ENCODE measurements at regions not wholly inside any gene's neighbourhood (a gene's known extent, or its start where the extent isn't known, plus 50 kb on each side); places are given as distances from the start of the nearest gene placed in this dataset.
"Not testable (repeated sequence)": the region's sequence is repeated elsewhere in the genome, so short reads cannot be mapped to it uniquely, and the experiment has no call there.

GRCh38 chr15:62332472-62332871 lies 167.4 kb upstream of the C2CD4B start:
- CTCF ChIA-PET; H3K4me3 Mint-ChIP-seq; ATAC-seq; H3K36me3 Mint-ChIP-seq; H3K9me3 ChIP-seq (ENCODE audit: control insufficient read depth in 2 of 3, low read length in 3 of 3); H3K27ac ChIP-seq (ENCODE audit: low read depth, low read length); H3K36me3 ChIP-seq (ENCODE audit: control insufficient read depth in 2 of 3, insufficient read depth in 3 of 3, low read length in 3 of 3); H3K4me1 ChIP-seq (ENCODE audit: control insufficient read depth in 2 of 2, insufficient read depth in 2 of 2, low read length in 2 of 2); intact Hi-C loops (cut with micrococcal nuclease); H3K27ac Mint-ChIP-seq; H3K27me3 ChIP-seq (ENCODE audit: control insufficient read depth in 2 of 2, insufficient read depth in 2 of 2, low read length in 2 of 2); DNase-seq; H3K4me3 ChIP-seq (ENCODE audit: low read length); H3K27me3 Mint-ChIP-seq; POLR2A ChIA-PET; H3K4me1 Mint-ChIP-seq: not testable (repeated sequence)
- peaks cover 0 to 12% (median 0%) of the 10 kb centered on the region in 11 donors for H3K9me3 Mint-ChIP-seq

GRCh38 chr15:62334536-62334935 lies 169.5 kb upstream of the C2CD4B start:
- H3K27ac ChIP-seq (ENCODE audit: low read depth, low read length), result no peak overlapping the region
- DNase-seq, result no peak
- ATAC-seq, result no peak
- Mint-ChIP-seq H3K9me3 (peaks cover 0 to 12% (median 0%) of the 10 kb centered on the region in 11 donors), H3K4me3 (no peak overlapping the region), H3K27me3 (peaks cover 0 to 8% (median 0%) of the 10 kb centered on the region in 5 donors), H3K4me1 (no peaks in the 10 kb centered on the region), H3K36me3 (peaks cover 0 to 8% (median 0%) of the 10 kb centered on the region in 5 donors), H3K27ac (no peak overlapping the region)
- no peaks in the 10 kb centered on the region for H3K9me3 ChIP-seq (ENCODE audit: control insufficient read depth in 2 of 3, low read length in 3 of 3)
- no peaks in the 10 kb centered on the region for H3K36me3 ChIP-seq (ENCODE audit: control insufficient read depth in 2 of 3, insufficient read depth in 3 of 3, low read length in 3 of 3)
- no peaks in the 10 kb centered on the region for H3K4me1 ChIP-seq (ENCODE audit: control insufficient read depth in 2 of 2, insufficient read depth in 2 of 2, low read length in 2 of 2)
- intact Hi-C loops (cut with micrococcal nuclease), result no loop called here
- no peak overlapping the region for H3K4me3 ChIP-seq (ENCODE audit: low read length)
- ChIA-PET CTCF (no interaction called here), POLR2A (no interaction called here)
- no peaks in the 10 kb centered on the region for H3K27me3 ChIP-seq (ENCODE audit: control insufficient read depth in 2 of 2, insufficient read depth in 2 of 2, low read length in 2 of 2)

GRCh38 chr15:62337934-62338333 lies 172.8 kb upstream of the C2CD4B start:
- no peaks in the 10 kb centered on the region for H3K9me3 ChIP-seq (ENCODE audit: control insufficient read depth in 2 of 3, low read length in 3 of 3)
- peaks cover 0 to 8% (median 3%) of the 10 kb centered on the region in 5 donors for H3K27me3 Mint-ChIP-seq
- no peak for DNase-seq
- CTCF ChIA-PET, result interaction anchor here (0.8 kb wide), 1 partner anchor 16 kb away, joined by 4 read pairs; no protein-coding TSS in a partner anchor
- no peak for ATAC-seq
- H3K36me3 ChIP-seq (ENCODE audit: control insufficient read depth in 2 of 3, insufficient read depth in 3 of 3, low read length in 3 of 3), result no peaks in the 10 kb centered on the region
- no peak overlapping the region for H3K27ac Mint-ChIP-seq
- H3K4me3 Mint-ChIP-seq, result no peak overlapping the region
- POLR2A ChIA-PET, result no interaction called here
- no peak overlapping the region for H3K4me3 ChIP-seq (ENCODE audit: low read length)
- H3K4me1 ChIP-seq (ENCODE audit: control insufficient read depth in 2 of 2, insufficient read depth in 2 of 2, low read length in 2 of 2), result no peaks in the 10 kb centered on the region
- H3K27ac ChIP-seq (ENCODE audit: low read depth, low read length), result no peak overlapping the region
- no peaks in the 10 kb centered on the region for H3K27me3 ChIP-seq (ENCODE audit: control insufficient read depth in 2 of 2, insufficient read depth in 2 of 2, low read length in 2 of 2)
- peaks cover 0 to 12% (median 0%) of the 10 kb centered on the region in 11 donors for H3K9me3 Mint-ChIP-seq
- intact Hi-C loops (cut with micrococcal nuclease), result no loop called here
- peaks cover 0 to 8% (median 0%) of the 10 kb centered on the region in 5 donors for H3K36me3 Mint-ChIP-seq
- H3K4me1 Mint-ChIP-seq, result no peaks in the 10 kb centered on the region

GRCh38 chr15:62338497-62338896 lies 173.4 kb upstream of the C2CD4B start:
- H3K27me3 ChIP-seq (ENCODE audit: control insufficient read depth in 2 of 2, insufficient read depth in 2 of 2, low read length in 2 of 2), result no peaks in the 10 kb centered on the region
- DNase-seq (no peak), ATAC-seq (no peak)
- H3K27me3 Mint-ChIP-seq, result peaks cover 0 to 8% (median 3%) of the 10 kb centered on the region in 5 donors
- no peaks in the 10 kb centered on the region for H3K4me1 Mint-ChIP-seq
- CTCF ChIA-PET, result interaction anchor here (1.0 kb wide), 1 partner anchor 9 kb away, joined by 3 read pairs; no protein-coding TSS in a partner anchor
- no peaks in the 10 kb centered on the region for H3K36me3 ChIP-seq (ENCODE audit: control insufficient read depth in 2 of 3, insufficient read depth in 3 of 3, low read length in 3 of 3)
- intact Hi-C loops (cut with micrococcal nuclease), result no loop called here
- no peaks in the 10 kb centered on the region for H3K9me3 ChIP-seq (ENCODE audit: control insufficient read depth in 2 of 3, low read length in 3 of 3)
- POLR2A ChIA-PET, result no interaction called here
- H3K4me3 Mint-ChIP-seq, result no peak overlapping the region
- H3K27ac Mint-ChIP-seq, result no peak overlapping the region
- peaks cover 0 to 10% (median 0%) of the 10 kb centered on the region in 11 donors for H3K9me3 Mint-ChIP-seq
- no peak overlapping the region for H3K4me3 ChIP-seq (ENCODE audit: low read length)
- H3K4me1 ChIP-seq (ENCODE audit: control insufficient read depth in 2 of 2, insufficient read depth in 2 of 2, low read length in 2 of 2), result no peaks in the 10 kb centered on the region
- no peak overlapping the region for H3K27ac ChIP-seq (ENCODE audit: low read depth, low read length)
- peaks cover 0 to 7% (median 0%) of the 10 kb centered on the region in 5 donors for H3K36me3 Mint-ChIP-seq

- CTCF ChIA-PET, result no interaction called here
- Mint-ChIP-seq H3K4me1 (peaks cover 4 to 13% (median 10%) of the 10 kb centered on the region in 7 donors), H3K4me3 (no peak overlapping the region), H3K9me3 (peaks cover 0 to 3% (median 0%) of the 10 kb centered on the region in 11 donors), H3K36me3 (no peaks in the 10 kb centered on the region), H3K27ac (no peak overlapping the region), H3K27me3 (peaks cover 0 to 7% (median 4%) of the 10 kb centered on the region in 5 donors)
- POLR2A ChIA-PET, result no interaction called here
- H3K36me3 ChIP-seq (ENCODE audit: control insufficient read depth in 2 of 3, insufficient read depth in 3 of 3, low read length in 3 of 3), result no peaks in the 10 kb centered on the region
- intact Hi-C loops (cut with micrococcal nuclease), result no loop called here
- H3K27me3 ChIP-seq (ENCODE audit: control insufficient read depth in 2 of 2, insufficient read depth in 2 of 2, low read length in 2 of 2), result no peaks in the 10 kb centered on the region
- H3K9me3 ChIP-seq (ENCODE audit: control insufficient read depth in 2 of 3, low read length in 3 of 3), result no peaks in the 10 kb centered on the region
- no peak overlapping the region for H3K4me3 ChIP-seq (ENCODE audit: low read length)
- no peaks in the 10 kb centered on the region for H3K4me1 ChIP-seq (ENCODE audit: control insufficient read depth in 2 of 2, insufficient read depth in 2 of 2, low read length in 2 of 2)
- no peak overlapping the region for H3K27ac ChIP-seq (ENCODE audit: low read depth, low read length)
- DNase-seq, result no peak
- no peak for ATAC-seq
Observed at GRCh38 chr15:62342959-62343358, 177.9 kb upstream of the C2CD4B start.

GRCh38 chr15:62343397-62343796 lies 178.3 kb upstream of the C2CD4B start:
- no peak overlapping the region for H3K4me3 ChIP-seq (ENCODE audit: low read length)
- peaks cover 0 to 3% (median 0%) of the 10 kb centered on the region in 11 donors for H3K9me3 Mint-ChIP-seq
- no peaks in the 10 kb centered on the region for H3K36me3 Mint-ChIP-seq
- H3K27ac ChIP-seq (ENCODE audit: low read depth, low read length), result no peak overlapping the region
- DNase-seq (no peak), ATAC-seq (no peak)
- intact Hi-C loops (cut with micrococcal nuclease), result no loop called here
- ChIA-PET POLR2A (no interaction called here), CTCF (no interaction called here)
- no peaks in the 10 kb centered on the region for H3K9me3 ChIP-seq (ENCODE audit: control insufficient read depth in 2 of 3, low read length in 3 of 3)
- no peak overlapping the region for H3K4me3 Mint-ChIP-seq
- peaks cover 0 to 7% (median 4%) of the 10 kb centered on the region in 5 donors for H3K27me3 Mint-ChIP-seq
- H3K36me3 ChIP-seq (ENCODE audit: control insufficient read depth in 2 of 3, insufficient read depth in 3 of 3, low read length in 3 of 3), result no peaks in the 10 kb centered on the region
- no peaks in the 10 kb centered on the region for H3K27me3 ChIP-seq (ENCODE audit: control insufficient read depth in 2 of 2, insufficient read depth in 2 of 2, low read length in 2 of 2)
- H3K27ac Mint-ChIP-seq, result no peak overlapping the region
- no peaks in the 10 kb centered on the region for H3K4me1 ChIP-seq (ENCODE audit: control insufficient read depth in 2 of 2, insufficient read depth in 2 of 2, low read length in 2 of 2)
- H3K4me1 Mint-ChIP-seq, result peaks cover 4 to 13% (median 10%) of the 10 kb centered on the region in 7 donors

GRCh38 chr15:62344806-62345539 lies 179.9 kb upstream of the C2CD4B start:
- H3K27me3 Mint-ChIP-seq, result peaks cover 0 to 6% (median 4%) of the 10 kb centered on the region in 5 donors
- POLR2A ChIA-PET, result no interaction called here

More at GRCh38 chr15:62344806-62345539, 179.9 kb upstream of the C2CD4B start:
- Histone ChIP-seq H3K9me3 (ENCODE audit: control insufficient read depth in 2 of 3, low read length in 3 of 3) (no peaks in the 10 kb centered on the region), H3K36me3 (ENCODE audit: control insufficient read depth in 2 of 3, insufficient read depth in 3 of 3, low read length in 3 of 3) (no peaks in the 10 kb centered on the region), H3K4me3 (ENCODE audit: low read length) (peak overlapping the region; percentile 50), H3K27me3 (ENCODE audit: control insufficient read depth in 2 of 2, insufficient read depth in 2 of 2, low read length in 2 of 2) (no peaks in the 10 kb centered on the region), H3K4me1 (ENCODE audit: control insufficient read depth in 2 of 2, insufficient read depth in 2 of 2, low read length in 2 of 2) (no peaks in the 10 kb centered on the region), H3K27ac (ENCODE audit: low read depth, low read length) (no peak overlapping the region)
- DNase-seq, result peak in 8 of 9 donors; percentile 25 to 68 (median 65)
- CTCF ChIA-PET, result interaction anchor here (1.1 kb wide), 1 partner anchor 10 kb away, joined by 3 read pairs; no protein-coding TSS in a partner anchor
- H3K4me3 Mint-ChIP-seq, result peak overlapping the region; percentile 71 to 88 (median 82)
- intact Hi-C loops (cut with micrococcal nuclease), result no loop called here
- peak overlapping the region in 8 of 9 donors; percentile 52 to 89 (median 76) for H3K27ac Mint-ChIP-seq
- H3K36me3 Mint-ChIP-seq, result no peaks in the 10 kb centered on the region
- peaks cover 5 to 13% (median 11%) of the 10 kb centered on the region in 7 donors for H3K4me1 Mint-ChIP-seq
- peaks cover 0 to 3% (median 0%) of the 10 kb centered on the region in 11 donors for H3K9me3 Mint-ChIP-seq
- peak; percentile 84 for ATAC-seq

Measured in naive thymus-derived CD4-positive, alpha-beta T cell (primary cell).